ENCODE measurements at regions not wholly inside any gene's neighbourhood (a gene's known extent, or its start where the extent isn't known, plus 50 kb on each side); places are given as distances from the start of the nearest gene placed in this dataset.
A peak's percentile ranks its signal among the peaks of the same experiment; 100 is the strongest.
"Not testable (repeated sequence)": the region's sequence is repeated elsewhere in the genome, so short reads cannot be mapped to it uniquely, and the experiment has no call there.

DNA sequence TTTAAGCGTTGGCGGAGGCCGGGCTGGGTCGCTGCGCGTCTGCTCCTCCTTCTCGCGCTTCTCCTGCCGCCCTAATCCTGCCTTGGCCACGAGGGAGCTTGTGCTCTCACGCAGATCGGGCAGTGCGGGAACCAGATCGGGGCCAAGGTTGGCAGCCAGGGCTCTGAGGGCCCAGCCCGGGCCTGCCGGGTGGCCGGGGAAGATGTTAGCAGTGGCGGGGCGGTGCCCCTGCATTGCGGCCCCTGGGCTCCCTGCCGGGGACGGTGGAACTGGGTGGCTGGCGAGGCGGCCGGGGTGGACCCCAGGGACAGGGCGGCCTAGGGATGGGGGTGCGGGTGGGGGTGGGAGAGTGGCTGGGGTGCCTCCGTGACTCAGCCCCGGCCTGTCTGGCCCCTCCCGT lies 297.4 kb downstream of the CACNA1B start:
- not testable (repeated sequence) for DNase-seq (ENCODE audit: low read depth in 3 of 3, low spot score in 2 of 3)

DNA sequence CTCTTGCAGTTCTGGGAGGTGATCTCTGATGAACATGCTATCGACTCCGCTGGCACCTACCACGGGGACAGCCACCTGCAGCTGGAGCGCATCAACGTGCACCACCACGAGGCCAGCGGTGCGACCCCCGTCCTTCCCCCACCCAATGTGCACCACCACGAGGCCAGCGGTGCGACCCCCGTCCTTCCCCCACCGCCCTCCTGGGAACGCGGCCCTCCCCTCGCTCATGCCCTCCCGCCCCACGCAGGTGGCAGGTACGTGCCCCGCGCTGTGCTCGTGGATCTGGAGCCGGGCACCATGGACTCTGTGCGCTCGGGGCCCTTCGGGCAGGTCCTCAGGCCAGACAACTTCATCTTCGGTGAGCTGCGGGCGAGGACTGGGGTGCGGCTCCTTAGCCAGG lies 297.8 kb downstream of the CACNA1B start:
- DNase-seq (ENCODE audit: low read depth in 3 of 3, low spot score in 2 of 3) = not testable (repeated sequence)

DNA sequence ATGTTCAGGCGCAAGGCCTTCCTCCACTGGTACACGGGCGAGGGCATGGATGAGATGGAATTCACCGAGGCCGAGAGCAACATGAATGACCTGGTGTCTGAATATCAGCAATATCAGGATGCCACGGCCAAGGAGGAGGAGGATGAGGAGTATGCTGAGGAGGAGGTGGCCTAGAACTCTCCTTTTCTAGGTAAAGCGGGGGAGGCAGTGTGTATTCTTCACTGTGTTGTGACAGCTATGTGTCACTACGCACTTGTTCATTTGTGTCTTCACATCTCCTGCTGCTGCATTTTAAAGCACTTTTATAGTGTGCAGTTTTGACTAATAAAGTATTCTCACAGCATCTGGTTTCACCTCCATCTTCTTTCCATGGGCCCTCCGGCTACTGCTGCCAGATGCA lies 299.5 kb downstream of the CACNA1B start:
- DNase-seq (ENCODE audit: low read depth in 3 of 3, low spot score in 2 of 3) = not testable (repeated sequence)

DNA sequence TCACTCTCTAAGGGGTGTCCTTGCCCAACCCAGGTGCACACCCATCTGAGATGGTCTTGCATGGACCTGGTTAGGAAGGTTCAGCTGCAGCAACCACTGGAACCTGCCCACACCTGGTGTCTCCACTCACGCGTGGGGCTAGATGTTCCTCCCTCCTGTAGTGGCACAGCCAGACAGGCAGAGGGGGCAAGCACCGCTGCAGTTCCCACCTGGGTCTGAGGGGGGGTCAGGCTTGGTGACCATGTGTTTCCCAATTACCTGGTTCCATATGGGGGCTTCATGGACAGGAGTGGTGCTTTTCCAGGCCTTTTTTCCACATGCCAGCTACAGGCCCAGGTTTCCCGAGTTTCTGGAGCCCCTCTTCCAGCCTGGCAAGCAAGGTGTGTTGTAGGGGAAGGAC lies 301.4 kb downstream of the CACNA1B start:
- DNase-seq (ENCODE audit: low read depth in 3 of 3, low spot score in 2 of 3) = not testable (repeated sequence)

DNA sequence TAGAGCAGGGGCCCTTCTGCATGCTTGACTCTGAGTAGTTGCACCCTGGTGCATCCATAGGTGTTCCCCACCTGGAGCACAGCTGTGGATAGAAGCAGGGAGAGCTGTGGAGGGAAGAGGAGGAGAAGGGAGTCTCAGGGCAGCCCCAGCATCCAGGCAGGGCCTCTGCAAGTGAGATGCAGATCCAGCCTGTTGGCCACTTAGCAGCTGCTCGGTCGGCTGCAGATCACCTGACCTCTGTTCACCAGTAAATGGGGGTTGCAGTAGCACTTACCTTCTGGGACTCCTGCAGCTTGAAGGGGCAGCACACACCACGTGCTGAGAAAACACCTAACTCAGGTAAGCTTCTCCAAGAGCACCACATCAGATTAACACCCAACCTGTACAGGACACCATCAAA lies 302.1 kb downstream of the CACNA1B start:
- not testable (repeated sequence) for DNase-seq (ENCODE audit: low read depth in 3 of 3, low spot score in 2 of 3)

DNA sequence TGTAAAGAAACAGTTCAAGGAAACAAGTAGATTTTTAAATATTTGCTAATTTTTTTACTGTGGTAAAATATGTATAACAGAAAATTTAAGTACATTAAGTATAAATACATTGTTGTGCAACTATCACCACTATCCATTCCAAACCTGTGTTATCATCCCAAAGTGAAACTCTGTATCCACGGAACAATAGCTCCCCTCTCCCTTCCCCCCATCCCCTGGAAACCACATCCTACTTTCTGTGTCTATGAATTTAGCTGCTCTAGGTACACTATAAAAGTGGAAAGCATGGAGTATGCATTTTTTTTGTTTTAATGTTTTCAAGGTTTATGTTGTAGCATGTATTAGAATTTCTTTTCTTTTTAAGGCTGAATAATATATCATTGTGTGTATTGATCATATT lies 304.4 kb downstream of the CACNA1B start:
- not testable (repeated sequence) for DNase-seq (ENCODE audit: low read depth in 3 of 3, low spot score in 2 of 3)

DNA sequence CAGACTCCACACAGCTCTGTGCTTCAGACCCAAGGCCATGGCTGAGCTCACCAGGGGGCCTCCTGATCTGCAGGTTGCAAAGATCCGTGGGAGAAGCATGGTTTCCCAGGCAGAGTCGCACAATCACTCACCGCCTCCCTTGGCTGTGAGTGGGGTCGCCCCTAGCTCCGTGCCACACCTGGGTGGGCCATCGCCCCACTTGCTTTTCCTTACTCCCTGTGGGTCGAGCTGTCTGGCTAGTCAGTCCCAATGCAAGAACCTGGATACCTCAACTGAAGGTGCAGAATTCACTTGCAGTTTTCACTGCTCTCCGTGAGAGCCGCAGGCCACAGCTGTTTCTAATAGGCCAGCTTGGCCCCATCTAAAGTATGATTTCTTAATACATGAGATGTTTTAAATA lies 319.6 kb downstream of the CACNA1B start:
- not testable (repeated sequence) for DNase-seq (ENCODE audit: low read depth in 3 of 3, low spot score in 2 of 3)

DNA sequence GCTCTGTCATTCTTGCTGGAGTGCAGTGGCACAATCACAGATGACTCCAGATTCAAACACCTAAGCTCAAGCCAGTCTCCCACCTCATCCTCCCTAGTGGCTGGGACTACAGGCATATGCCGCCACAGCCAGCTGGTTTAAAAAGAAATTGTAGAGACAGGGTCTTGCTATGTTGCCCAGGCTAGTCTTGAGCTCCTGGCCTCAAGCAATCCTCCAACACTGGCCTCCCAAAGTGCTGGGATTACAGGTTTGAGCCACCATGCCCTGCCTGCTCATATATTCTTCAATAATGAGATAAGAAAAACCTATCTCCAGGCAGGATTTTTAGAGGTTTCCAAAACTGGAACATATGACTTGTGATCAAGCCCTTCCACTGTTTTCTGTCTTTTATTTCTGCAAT lies 321.4 kb downstream of the CACNA1B start:
- not testable (repeated sequence) for DNase-seq (ENCODE audit: low read depth in 3 of 3, low spot score in 2 of 3)

DNA sequence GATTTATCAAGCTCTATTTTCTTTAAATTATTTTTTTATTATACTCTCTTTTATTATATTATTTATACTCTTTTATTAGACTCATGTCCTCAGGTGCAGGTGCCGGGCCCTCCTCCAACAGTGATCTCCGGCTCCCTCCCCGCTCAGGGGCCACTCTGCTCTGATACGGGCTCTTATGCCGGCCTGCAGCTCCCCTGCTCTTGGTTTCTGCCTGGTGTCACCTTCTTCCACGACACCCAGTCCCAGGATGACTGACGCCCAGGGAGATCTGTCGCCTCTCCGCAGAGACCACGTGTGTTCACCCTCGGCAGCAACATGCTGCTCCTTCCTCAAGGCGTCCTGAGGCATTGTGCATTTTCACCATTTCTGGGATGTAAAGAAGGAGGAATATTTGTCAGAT lies 322.3 kb downstream of the CACNA1B start:
- not testable (repeated sequence) for DNase-seq (ENCODE audit: low read depth in 3 of 3, low spot score in 2 of 3)

DNA sequence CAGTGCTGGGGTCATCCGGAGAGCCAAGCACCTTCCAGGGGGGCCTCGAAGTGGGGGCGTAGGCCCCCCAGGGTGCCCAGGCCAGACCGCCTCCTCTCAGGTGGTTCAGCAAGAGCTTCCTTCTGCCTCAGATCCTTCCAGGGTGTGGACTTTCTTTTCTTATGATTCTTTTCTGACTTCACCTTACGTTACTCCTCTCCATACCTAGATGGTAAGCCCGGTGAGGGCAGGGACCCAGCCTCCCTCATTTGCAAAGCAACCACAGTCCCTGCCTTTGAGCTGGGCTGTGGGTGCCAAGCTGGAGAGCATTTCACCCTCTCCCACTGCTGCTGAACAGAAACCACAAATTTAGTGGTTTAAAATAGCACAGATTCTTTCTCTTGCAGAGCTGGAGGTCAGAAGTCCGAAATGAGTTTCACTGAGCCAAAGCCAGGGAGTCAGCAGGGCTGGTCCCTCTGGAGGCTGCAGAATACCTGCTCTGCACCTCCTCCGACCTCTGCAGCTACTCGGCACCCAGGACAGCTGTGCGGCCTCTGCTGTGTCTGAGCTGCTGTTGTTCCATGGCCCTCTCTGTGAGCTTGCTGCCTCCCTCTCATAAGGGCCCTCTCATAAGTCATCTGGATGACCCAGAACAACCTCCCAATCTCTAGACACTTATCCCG lies 323.0 kb downstream of the CACNA1B start:
- not testable (repeated sequence) for DNase-seq (ENCODE audit: low read depth in 3 of 3, low spot score in 2 of 3)

DNA sequence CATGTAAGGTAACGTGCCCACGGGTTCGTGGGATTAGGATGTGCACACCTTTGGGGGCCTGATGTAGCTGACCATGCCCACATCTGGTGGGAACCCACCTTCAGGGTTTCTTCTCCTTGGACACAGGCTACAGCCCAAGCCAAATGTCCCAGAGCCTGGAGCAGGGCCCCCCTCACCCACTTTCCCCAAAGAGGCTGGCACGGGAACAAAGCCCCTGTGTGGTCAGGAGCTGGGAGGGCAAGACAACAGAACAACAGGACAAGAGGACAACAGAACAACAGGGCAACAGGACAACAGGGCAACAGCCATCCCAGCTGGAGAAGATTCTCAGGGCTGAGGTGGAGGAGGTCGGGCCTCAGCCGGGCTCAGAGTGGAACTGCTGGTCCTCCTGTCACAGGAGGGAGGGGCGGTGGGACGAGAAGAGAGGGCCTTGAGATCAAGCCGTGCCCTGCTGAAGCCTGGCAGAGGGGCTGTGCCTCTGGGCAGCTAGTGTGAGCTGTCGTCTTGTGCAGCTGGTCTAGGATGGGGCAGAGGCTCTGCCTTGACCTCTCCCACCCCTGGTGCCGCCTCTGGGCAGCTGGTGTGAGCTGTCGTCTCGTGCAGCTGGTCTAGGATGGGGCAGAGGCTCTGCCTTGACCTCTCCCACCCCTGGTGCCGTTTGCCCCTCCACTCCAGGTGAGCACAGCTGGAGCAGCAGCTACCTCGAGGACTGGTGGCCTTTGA lies 323.7 kb downstream of the CACNA1B start:
- not testable (repeated sequence) for DNase-seq (ENCODE audit: low read depth in 3 of 3, low spot score in 2 of 3)

DNA sequence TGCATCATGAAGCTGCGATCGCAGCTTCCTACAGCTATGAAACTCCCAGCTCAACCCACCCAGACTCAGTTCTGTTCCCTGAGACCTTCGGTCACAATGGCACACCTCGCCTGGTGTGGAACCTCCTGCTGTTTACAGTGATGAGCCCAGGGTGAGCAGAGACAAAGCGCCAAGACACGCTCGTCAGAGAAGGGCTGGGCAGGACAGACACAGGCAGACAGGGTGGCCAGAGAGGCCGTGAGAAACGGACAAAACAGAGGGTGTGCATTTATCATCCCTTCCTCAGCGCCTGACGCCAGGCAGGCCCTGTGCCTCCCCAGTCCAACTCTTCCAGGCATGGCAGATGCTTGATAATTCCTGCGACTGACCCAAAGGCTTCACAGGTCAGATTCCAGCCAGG lies 324.5 kb downstream of the CACNA1B start:
- DNase-seq (ENCODE audit: low read depth in 3 of 3, low spot score in 2 of 3) = not testable (repeated sequence)

DNA sequence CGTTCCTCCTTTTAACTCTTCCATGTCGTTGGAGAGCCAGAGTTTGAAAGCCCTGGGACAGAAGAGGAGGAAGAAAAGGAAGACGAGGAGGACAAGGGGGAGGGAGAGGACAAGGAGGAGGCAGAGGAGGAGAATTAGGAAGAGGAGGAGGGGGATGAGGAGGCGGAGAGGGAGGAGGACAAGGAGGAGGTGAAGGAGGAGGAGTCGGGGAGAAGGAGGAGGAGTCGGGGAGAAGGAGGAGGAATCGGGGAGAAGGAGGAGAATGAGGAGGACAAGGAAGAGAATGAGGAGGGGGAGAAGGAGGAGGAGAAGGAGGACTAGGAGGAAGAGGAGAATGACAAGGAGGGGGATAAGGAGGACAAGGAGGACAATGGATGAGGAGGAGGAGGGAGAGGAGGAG lies 325.7 kb downstream of the CACNA1B start:
- not testable (repeated sequence) for DNase-seq (ENCODE audit: low read depth in 3 of 3, low spot score in 2 of 3)

DNA sequence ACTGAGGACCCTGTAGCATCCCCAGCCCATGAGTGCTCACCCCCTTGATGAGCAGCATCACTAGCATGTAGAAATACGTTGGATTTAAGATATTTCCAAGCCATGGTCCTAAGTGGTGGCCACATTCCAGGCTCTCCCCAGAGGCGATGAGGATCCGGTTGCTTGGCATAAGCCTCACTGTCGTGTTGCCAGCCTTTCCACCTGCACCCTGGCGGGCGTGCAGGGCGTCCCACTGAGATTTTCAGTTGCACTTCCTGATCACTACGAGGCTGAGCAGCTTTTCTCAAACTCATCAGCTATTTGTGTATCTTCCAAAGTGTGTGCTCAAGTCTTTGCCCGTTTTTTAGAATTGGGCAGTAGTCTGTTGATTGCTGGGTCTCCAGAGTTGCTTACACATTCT lies 326.3 kb downstream of the CACNA1B start:
- DNase-seq (ENCODE audit: low read depth in 3 of 3, low spot score in 2 of 3) = not testable (repeated sequence)

DNA sequence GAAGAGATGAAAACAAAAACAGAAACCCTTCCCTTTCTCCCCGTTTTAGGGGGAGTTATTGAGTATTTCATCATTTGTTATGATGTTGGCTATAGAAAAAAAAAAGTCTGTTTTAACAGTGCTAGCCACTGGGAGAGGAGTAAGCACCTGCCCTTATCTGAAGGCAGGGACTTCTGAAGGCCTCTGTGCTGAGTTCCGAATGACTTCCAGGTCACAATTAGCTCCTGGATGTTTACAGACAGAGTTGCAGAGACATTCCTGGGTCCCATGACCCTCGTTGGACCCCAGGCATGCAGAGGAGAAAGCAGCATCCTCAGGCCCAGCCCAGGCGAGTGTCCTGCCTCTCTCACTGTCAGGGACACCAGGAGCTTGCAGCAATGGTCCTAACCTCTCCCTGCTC lies 328.5 kb downstream of the CACNA1B start:
- DNase-seq (ENCODE audit: low read depth in 3 of 3, low spot score in 2 of 3) = not testable (repeated sequence)

DNA sequence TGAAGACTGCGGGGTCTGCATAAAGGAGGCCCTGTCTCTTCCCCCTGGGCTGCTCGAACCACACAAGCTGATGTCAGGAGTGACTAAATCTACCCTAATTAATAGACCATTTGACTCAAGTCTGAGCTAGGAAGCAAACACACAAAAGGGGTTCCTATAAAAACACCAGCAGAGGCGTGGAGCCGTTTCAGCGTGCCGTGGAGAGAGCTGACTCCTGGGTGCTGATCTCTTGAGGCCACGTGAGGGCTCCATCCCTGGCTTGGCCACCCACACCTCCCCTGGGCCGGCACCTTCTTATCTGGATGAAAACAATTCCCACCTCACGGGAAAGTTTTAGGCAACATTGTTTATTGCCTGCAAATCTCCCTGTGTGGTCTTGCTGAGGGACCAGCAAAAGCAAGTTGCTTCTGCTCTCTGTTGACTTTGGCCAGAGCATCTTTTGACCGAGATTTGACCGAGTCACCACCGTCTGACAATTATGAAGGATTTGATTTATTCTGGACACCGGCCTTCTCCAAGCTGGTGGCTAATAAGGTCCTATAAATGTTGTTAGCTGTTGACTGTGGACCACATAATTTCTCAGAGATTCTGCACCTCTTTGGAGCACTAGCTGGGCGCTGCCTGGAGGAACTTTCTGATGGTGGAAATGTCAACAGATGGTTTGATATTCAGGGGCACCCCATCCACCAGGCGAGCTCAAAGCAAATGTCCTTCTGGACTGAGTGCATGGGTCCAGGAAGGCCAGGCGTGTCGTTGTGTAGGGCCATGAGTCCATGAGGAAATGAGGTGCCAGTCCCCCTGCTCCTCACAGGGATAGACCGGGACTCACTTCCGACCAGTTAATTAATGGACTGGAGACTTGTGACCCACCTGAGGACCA lies 330.0 kb downstream of the CACNA1B start:
- DNase-seq (ENCODE audit: low read depth in 3 of 3, low spot score in 2 of 3) = not testable (repeated sequence)

DNA sequence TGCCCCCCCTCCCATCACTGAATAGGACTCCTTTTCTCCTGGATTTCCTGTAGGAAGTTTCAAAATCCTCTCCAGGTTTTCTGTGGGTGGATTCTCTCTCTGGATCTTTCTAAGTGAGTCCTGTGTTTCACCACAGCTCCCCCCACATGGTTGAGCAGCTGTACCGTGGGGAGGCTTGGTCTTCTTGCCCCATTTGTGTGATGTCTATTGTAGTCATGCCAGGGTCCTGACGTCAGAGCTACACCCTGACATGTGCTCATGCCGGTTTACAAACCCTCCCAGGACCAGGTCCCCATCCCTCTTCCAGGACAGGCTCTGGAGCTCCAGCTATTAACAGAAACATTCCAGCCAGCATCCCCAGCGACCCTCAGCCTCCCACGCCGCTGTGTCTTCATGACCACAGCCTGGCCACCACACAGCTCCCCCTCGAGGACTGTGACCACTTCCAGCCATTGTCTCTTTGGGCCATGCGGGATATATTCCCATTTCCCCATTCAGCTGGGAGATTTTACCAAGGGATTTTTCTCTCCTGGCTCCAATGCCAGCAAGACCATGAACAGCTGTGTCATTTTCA lies 331.6 kb downstream of the CACNA1B start:
- DNase-seq (ENCODE audit: low read depth in 3 of 3, low spot score in 2 of 3) = not testable (repeated sequence)

DNA sequence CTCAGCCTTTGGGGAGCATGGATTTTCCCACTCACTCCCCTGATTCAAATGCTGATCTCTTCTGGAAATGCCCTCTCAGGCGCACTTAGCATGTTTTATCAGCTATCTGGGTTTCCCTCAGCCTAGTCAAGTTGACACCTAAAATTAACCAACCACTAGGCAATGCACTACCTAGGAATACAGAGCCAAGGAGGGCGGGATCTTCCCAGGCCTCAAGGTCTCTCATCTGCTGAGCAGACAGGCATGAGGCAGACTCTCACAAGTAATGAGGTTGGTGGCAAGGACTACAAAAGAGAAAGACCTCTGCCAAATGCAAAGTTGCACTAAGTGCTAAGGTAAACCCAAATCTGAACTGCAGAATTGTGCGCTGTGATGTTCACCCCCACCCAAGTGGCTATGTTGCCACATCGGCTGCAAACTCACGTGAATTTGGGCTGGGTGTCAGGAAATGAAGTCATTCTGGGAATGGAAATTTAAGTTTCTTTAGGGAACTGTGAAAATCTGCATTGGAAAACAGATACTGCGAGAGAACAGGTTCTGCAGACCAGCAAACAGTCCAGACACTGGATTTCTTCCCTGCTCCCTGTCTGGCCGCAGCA lies 332.9 kb downstream of the CACNA1B start:
- DNase-seq (ENCODE audit: low read depth in 3 of 3, low spot score in 2 of 3) = not testable (repeated sequence)

DNA sequence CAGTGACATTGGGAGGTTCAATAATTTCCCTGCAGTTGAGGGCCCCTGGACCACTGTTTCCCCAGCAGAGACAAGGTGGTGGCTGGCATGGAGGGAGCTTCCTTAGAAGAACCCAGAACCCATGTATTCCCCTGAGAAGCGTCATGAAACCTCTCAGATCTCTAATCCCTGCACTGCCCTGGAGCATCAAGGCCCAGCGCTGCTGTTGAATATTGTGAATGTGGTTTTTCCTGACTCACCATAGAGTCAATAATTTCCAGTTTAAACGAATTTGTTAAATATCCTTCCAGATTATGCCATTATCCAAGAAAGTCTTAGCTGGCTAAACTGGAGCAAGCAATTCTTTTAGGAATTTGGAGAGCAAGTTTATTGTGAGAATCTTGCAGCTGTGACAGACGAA lies 333.5 kb downstream of the CACNA1B start:
- DNase-seq (ENCODE audit: low read depth in 3 of 3, low spot score in 2 of 3) = not testable (repeated sequence)

DNA sequence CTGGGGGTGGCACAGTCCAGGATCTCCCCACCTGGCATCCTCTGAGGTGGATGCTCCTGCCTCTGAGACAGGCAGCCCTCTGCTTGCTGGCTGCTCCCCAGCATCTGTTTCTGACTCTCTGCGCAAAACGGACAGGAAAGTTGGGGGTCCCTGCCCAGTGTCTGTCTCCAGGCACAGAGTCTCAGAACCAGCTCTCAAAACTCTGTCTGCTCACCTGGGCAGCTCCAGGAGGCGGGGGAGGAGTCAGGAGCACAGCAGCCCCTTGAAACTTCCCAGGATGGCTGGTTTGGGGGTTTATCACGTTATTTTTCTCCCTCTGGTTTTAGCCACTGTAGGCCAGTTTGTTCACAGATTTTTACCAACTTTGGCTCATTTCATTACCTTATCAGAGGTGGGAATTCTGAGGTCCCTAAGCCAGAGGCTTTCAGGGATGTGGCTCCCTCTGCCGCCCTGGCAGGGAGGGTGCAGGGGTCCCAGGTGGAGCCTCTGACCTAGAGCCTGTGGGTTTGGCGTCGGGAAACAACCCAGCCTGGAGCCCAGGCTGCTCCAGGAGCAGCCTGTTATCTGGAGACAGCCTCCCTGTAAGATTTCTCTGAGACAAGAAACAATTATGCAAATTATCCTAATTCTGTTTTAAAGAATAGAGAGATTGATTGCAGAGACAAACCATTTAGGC lies 334.1 kb downstream of the CACNA1B start:
- DNase-seq (ENCODE audit: low read depth in 3 of 3, low spot score in 2 of 3) = peak in 1 of 3 donors; percentile 6
